Trophoblast cell (in vitro differentiated cells and primary cell): ENCODE measurements at regions not wholly inside any gene's neighbourhood (a gene's known extent, or its start where the extent isn't known, plus 50 kb on each side); places are given as distances from the start of the nearest gene placed in this dataset.

Experiments
- DNase-seq, 2 donors: peaks; one replicate each; pipeline ENCODE4 v3.0.0-alpha.2; 2016
- H2AFZ ChIP-seq: 2 replicates; pipeline ENCODE4 v1.6.1; 2013; ENCODE audit warnings: low read length, moderate library complexity, mild to moderate bottlenecking; ENCODE audit not compliant: insufficient read depth, poor library complexity
- H2AK5ac ChIP-seq: 2 replicates; pipeline ENCODE4 v1.6.1; 2013; ENCODE audit warnings: mild to moderate bottlenecking, low read length
- H2BK120ac ChIP-seq: 2 replicates; pipeline ENCODE4 v1.6.1; 2013; ENCODE audit warnings: low read length, mild to moderate bottlenecking, moderate library complexity; ENCODE audit not compliant: insufficient read depth, poor library complexity
- H2BK12ac ChIP-seq: 2 replicates; pipeline ENCODE4 v1.6.1; 2013; ENCODE audit warnings: mild to moderate bottlenecking, low read length, moderate library complexity
- H2BK5ac ChIP-seq: 2 replicates; pipeline ENCODE4 v1.6.1; 2013; ENCODE audit warnings: low read length, low read depth, moderate library complexity, mild to moderate bottlenecking; ENCODE audit not compliant: poor library complexity
- H3K14ac ChIP-seq: 2 replicates; pipeline ENCODE4 v1.6.1; 2013; ENCODE audit warnings: mild to moderate bottlenecking, low read length
- H3K18ac ChIP-seq: 2 replicates; pipeline ENCODE4 v1.6.1; 2013; ENCODE audit warnings: mild to moderate bottlenecking, low read length
- H3K23ac ChIP-seq: 2 replicates; pipeline ENCODE4 v1.6.1; 2013; ENCODE audit warnings: low read length
- H3K27ac ChIP-seq: 2 replicates; pipeline ENCODE4 v1.5.1; 2013; ENCODE audit warnings: low read depth, mild to moderate bottlenecking, inconsistent platforms, low read length, moderate library complexity
- H3K27me3 ChIP-seq: 2 replicates; pipeline ENCODE4 v1.6.1; 2013; ENCODE audit warnings: inconsistent platforms, mild to moderate bottlenecking, low read length, moderate library complexity; ENCODE audit not compliant: insufficient read depth
- H3K36me3 ChIP-seq, 2 experiments: 1 replicate in 1 of 2; 2 replicates in 1 of 2; pipeline ENCODE4 v1.6.1; 2013; ENCODE audit warnings: low read length in 2 of 2, mild to moderate bottlenecking in 2 of 2, moderate library complexity in 1 of 2; ENCODE audit not compliant: insufficient read depth in 2 of 2, control insufficient read depth in 1 of 2
- H3K4ac ChIP-seq: 2 replicates; pipeline ENCODE4 v1.6.1; 2013; ENCODE audit warnings: low read depth, mild to moderate bottlenecking, low read length, moderate library complexity
- H3K4me1 ChIP-seq, 2 experiments: 1 replicate in 1 of 2; 2 replicates in 1 of 2; pipeline ENCODE4 v1.6.1; 2013; ENCODE audit warnings: low read length in 2 of 2, mild to moderate bottlenecking in 2 of 2, moderate library complexity in 1 of 2; ENCODE audit not compliant: insufficient read depth in 2 of 2, control insufficient read depth in 1 of 2
- H3K4me2 ChIP-seq: 2 replicates; pipeline ENCODE4 v1.6.1; 2013; ENCODE audit warnings: inconsistent platforms, mild to moderate bottlenecking, low read length, moderate library complexity
- H3K4me3 ChIP-seq: 2 replicates; pipeline ENCODE4 v1.5.1; 2013; ENCODE audit warnings: mild to moderate bottlenecking, low read depth, low read length, inconsistent platforms
- H3K79me1 ChIP-seq: one replicate; pipeline ENCODE4 v1.6.1; 2013; ENCODE audit warnings: low read length
- H3K79me2 ChIP-seq: 2 replicates; pipeline ENCODE4 v1.6.1; 2013; ENCODE audit warnings: low read length, mild to moderate bottlenecking; ENCODE audit not compliant: control insufficient read depth, insufficient read depth, poor library complexity
- H3K9ac ChIP-seq: 2 replicates; pipeline ENCODE4 v1.6.1; 2013; ENCODE audit warnings: mild to moderate bottlenecking, low read length
- H3K9me3 ChIP-seq: 2 replicates; pipeline ENCODE4 v1.6.1; 2013; ENCODE audit warnings: low read depth, mild to moderate bottlenecking, control low read depth, inconsistent platforms, low read length; ENCODE audit not compliant: insufficient read depth
- H4K12ac ChIP-seq: 2 replicates; pipeline ENCODE4 v1.6.1; 2013; ENCODE audit warnings: low read depth, mild to moderate bottlenecking, low read length, moderate library complexity
- H4K8ac ChIP-seq: 2 replicates; pipeline ENCODE4 v1.6.1; 2013; ENCODE audit warnings: low read depth, mild to moderate bottlenecking, low read length, moderate library complexity
- H4K91ac ChIP-seq: one replicate; pipeline ENCODE4 v1.6.1; 2013; ENCODE audit warnings: low read depth, mild to moderate bottlenecking, low read length, moderate library complexity
- WGBS: extraction: QIAGEN DNeasy Blood & Tissue Kit; methylation state at CpG from one replicate; pipeline ENCODE4 v1.1.7; 2013; ENCODE audit warnings: missing lambda C conversion rate; ENCODE audit not compliant: insufficient read length, insufficient coverage; ENCODE audit errors: extremely low coverage; 5-methylcytosine and 5-hydroxymethylcytosine counted together

- Histone ChIP-seq H3K23ac (no peak overlapping the region), H4K91ac (no peak overlapping the region), H3K4me2 (no peak overlapping the region), H4K12ac (no peak overlapping the region), H2BK12ac (no peak overlapping the region), H3K4me1 (no peaks in the 10 kb centered on the region), H4K8ac (no peak overlapping the region), H3K27me3 (no peaks in the 10 kb centered on the region), H2BK5ac (no peak overlapping the region), H3K79me1 (no peaks in the 10 kb centered on the region), H3K9ac (no peak overlapping the region), H3K4me3 (no peak overlapping the region), H3K4ac (no peak overlapping the region), H3K9me3 (no peaks in the 10 kb centered on the region), H3K27ac (no peak overlapping the region), H2AFZ (no peak overlapping the region), H2AK5ac (no peak overlapping the region), H3K36me3 (no peaks in the 10 kb centered on the region), H3K79me2 (no peaks in the 10 kb centered on the region), H3K18ac (no peak overlapping the region), H3K14ac (no peak overlapping the region), H2BK120ac (no peak overlapping the region)
- WGBS: no CpG with 5 or more reads among the region's 3 CpGs
- no peak for DNase-seq
These were observed 784.7 kb upstream of the GJE1 start for GRCh38 chr6:141347906-141348492.

GRCh38 chr6:141347086-141347485 lies 785.6 kb upstream of the GJE1 start:
- Histone ChIP-seq H3K4me2 (no peak overlapping the region), H3K9ac (no peak overlapping the region), H3K27me3 (no peaks in the 10 kb centered on the region), H3K23ac (no peak overlapping the region), H3K18ac (no peak overlapping the region), H2BK5ac (no peak overlapping the region), H2BK12ac (no peak overlapping the region), H3K27ac (no peak overlapping the region), H2AK5ac (no peak overlapping the region), H2AFZ (no peak overlapping the region), H3K36me3 (no peaks in the 10 kb centered on the region), H3K4ac (no peak overlapping the region), H3K79me2 (no peaks in the 10 kb centered on the region), H3K14ac (no peak overlapping the region), H3K4me1 (no peaks in the 10 kb centered on the region), H4K91ac (no peak overlapping the region), H3K9me3 (no peaks in the 10 kb centered on the region), H4K12ac (no peak overlapping the region), H2BK120ac (no peak overlapping the region), H3K79me1 (no peaks in the 10 kb centered on the region), H4K8ac (no peak overlapping the region), H3K4me3 (no peak overlapping the region)
- WGBS: no CpG with 5 or more reads among the region's 1 CpG
- DNase-seq: no peak

- Histone ChIP-seq H2AK5ac (no peak overlapping the region), H2AFZ (no peak overlapping the region), H4K12ac (no peak overlapping the region), H4K91ac (no peak overlapping the region), H3K4me1 (no peaks in the 10 kb centered on the region), H3K9ac (no peak overlapping the region), H3K4me2 (no peak overlapping the region), H3K14ac (no peak overlapping the region), H3K9me3 (no peaks in the 10 kb centered on the region), H4K8ac (no peak overlapping the region), H3K23ac (no peak overlapping the region), H3K4me3 (no peak overlapping the region), H3K27ac (no peak overlapping the region), H3K79me2 (no peaks in the 10 kb centered on the region), H2BK5ac (no peak overlapping the region), H2BK12ac (no peak overlapping the region), H3K79me1 (no peaks in the 10 kb centered on the region), H3K27me3 (no peaks in the 10 kb centered on the region), H3K18ac (no peak overlapping the region), H3K4ac (no peak overlapping the region), H2BK120ac (no peak overlapping the region), H3K36me3 (no peaks in the 10 kb centered on the region)
- WGBS: no CpG with 5 or more reads among the region's 1 CpG
- no peak for DNase-seq
These were observed 786.2 kb upstream of the GJE1 start for GRCh38 chr6:141346535-141346934.

- Histone ChIP-seq H3K27me3 (no peaks in the 10 kb centered on the region), H3K9ac (no peak overlapping the region), H3K27ac (no peak overlapping the region), H3K36me3 (no peaks in the 10 kb centered on the region), H2BK5ac (no peak overlapping the region), H3K79me2 (no peaks in the 10 kb centered on the region), H4K91ac (no peak overlapping the region), H4K8ac (no peak overlapping the region), H4K12ac (no peak overlapping the region), H3K4me1 (no peaks in the 10 kb centered on the region), H2AK5ac (no peak overlapping the region), H3K9me3 (no peaks in the 10 kb centered on the region), H2BK120ac (no peak overlapping the region), H3K23ac (no peak overlapping the region), H2BK12ac (no peak overlapping the region), H3K4me2 (no peak overlapping the region), H2AFZ (no peak overlapping the region), H3K4ac (no peak overlapping the region), H3K14ac (no peak overlapping the region), H3K4me3 (no peak overlapping the region), H3K79me1 (no peaks in the 10 kb centered on the region), H3K18ac (no peak overlapping the region)
- no peak for DNase-seq
- no CpG with 5 or more reads among the region's 2 CpGs for WGBS
These were observed 795.5 kb upstream of the GJE1 start for GRCh38 chr6:141337191-141337590.
